Endothelial cell of umbilical vein (primary cell): ENCODE measurements at regions not wholly inside any gene's neighbourhood (a gene's known extent, or its start where the extent isn't known, plus 50 kb on each side); places are given as distances from the start of the nearest gene placed in this dataset.

Experiments used
- BruUV-seq: library from RNA; stranded (reverse); fragments of 400-500 nt; replicated peaks from 2 replicates; lab custom pipeline; 2021; lab: Mats Ljungman, UMichigan
- CTCF ChIA-PET: fragments of 300-600, 350-600 bp; sonication (Branson Sonifier 250); formaldehyde crosslinking; loops from one replicate; lab custom pipeline; 2021; ENCODE audit warnings: antibody characterized with exemption, inconsistent platforms; lab: Charles Lee
- POLR2A ChIA-PET: fragments of 300-600, 350-600 bp; sonication (Branson Sonifier 250); formaldehyde crosslinking; loops from one replicate; lab custom pipeline; 2021; ENCODE audit warnings: antibody characterized with exemption, inconsistent platforms; lab: Charles Lee
- DNase-seq: peaks from one replicate; pipeline ENCODE4 v3.0.0-alpha.2; 2011; ENCODE audit warnings: low read depth, low spot score
- FAIRE-seq: peaks from 2 replicates; lab custom pipeline; 2011; peaks lifted over from hg19 to GRCh38; lab: Jason Lieb, UNC
- H2AFZ ChIP-seq: 2 replicates; pipeline ENCODE4 v1.6.0; 2012; ENCODE audit warnings: low read depth, low read length, control low read depth, inconsistent platforms
- H3K27ac ChIP-seq: 2 replicates; pipeline ENCODE4 v1.5.1; 2011; ENCODE audit warnings: low read depth, mild to moderate bottlenecking, control low read depth, low read length, moderate library complexity; ENCODE audit not compliant: insufficient read depth
- H3K27me3 ChIP-seq, 2 experiments: 2 replicates each; pipeline versions ENCODE4 v1.6.0 to v1.6.1; 2011; ENCODE audit warnings: low read length in 2 of 2, mixed read lengths in 1 of 2; ENCODE audit not compliant: control insufficient read depth in 2 of 2, insufficient read depth in 2 of 2
- H3K36me3 ChIP-seq, 2 experiments: 2 replicates in 1 of 2; 3 replicates in 1 of 2; pipeline ENCODE4 v1.5.1; 2011; ENCODE audit warnings: low read length in 2 of 2, mild to moderate bottlenecking in 1 of 2, moderate library complexity in 1 of 2; ENCODE audit not compliant: control insufficient read depth in 2 of 2, insufficient read depth in 2 of 2; ENCODE audit errors: extremely low read depth in 1 of 2
- H3K4me1 ChIP-seq: 3 replicates; pipeline ENCODE4 v1.5.1; 2011; ENCODE audit warnings: mild to moderate bottlenecking, low read length; ENCODE audit not compliant: control insufficient read depth, insufficient read depth; ENCODE audit errors: extremely low read depth
- H3K4me2 ChIP-seq: 2 replicates; pipeline ENCODE4 v1.6.1; 2011; ENCODE audit warnings: low read length, control low read depth, mixed read lengths; ENCODE audit not compliant: insufficient read depth
- H3K4me3 ChIP-seq, 3 experiments: fragments of 200-600 bp in 1 of 3; sonication (generic), shearing (Covaris generic) in 1 of 3; replicated peaks in 1 of 3; 2 replicates each; pipeline ENCODE4 v1.5.1; 2011 to 2016; ENCODE audit warnings: control low read depth in 3 of 3, low read length in 3 of 3, mild to moderate bottlenecking in 2 of 3, inconsistent platforms in 1 of 3, low read depth in 1 of 3, moderate library complexity in 1 of 3; ENCODE audit not compliant: insufficient read depth in 1 of 3
- H3K79me2 ChIP-seq: 2 replicates; pipeline ENCODE4 v1.6.0; 2012; ENCODE audit warnings: low read length, inconsistent platforms; ENCODE audit not compliant: control insufficient read depth, insufficient read depth
- H3K9ac ChIP-seq: replicated peaks from 2 replicates; pipeline ENCODE3; 2011; ENCODE audit warnings: low read length, control low read depth; ENCODE audit not compliant: insufficient read depth; ENCODE audit errors: extremely low read depth
- H3K9me1 ChIP-seq: replicated peaks from 3 replicates; pipeline ENCODE4 v1.6.0; 2011; ENCODE audit warnings: mild to moderate bottlenecking, low read length; ENCODE audit not compliant: control insufficient read depth, insufficient read depth; ENCODE audit errors: extremely low read depth
- H3K9me3 ChIP-seq: replicated peaks from 2 replicates; pipeline ENCODE4 v1.5.1; 2012; ENCODE audit warnings: low read length, inconsistent platforms; ENCODE audit not compliant: control insufficient read depth, insufficient read depth
- H4K20me1 ChIP-seq: replicated peaks from 2 replicates; pipeline ENCODE3; 2011; ENCODE audit warnings: mild to moderate bottlenecking, low read length; ENCODE audit not compliant: control insufficient read depth, insufficient read depth; ENCODE audit errors: extremely low read depth
- JUN ChIP-seq: IDR thresholded peaks from 2 replicates; pipeline ENCODE4 v1.6.1; 2011; ENCODE audit warnings: borderline replicate concordance, low read depth; ENCODE audit not compliant: insufficient read length, insufficient read depth
- dilution Hi-C: fragments of 300-500 bp; cut with MboI; formaldehyde crosslinking; loops from one replicate; pipeline ENCODE4 v1.15.0; 2019; ENCODE audit warnings: low sequenced_read_pairs; ENCODE audit not compliant: extremely low pct_ligation_motif_present
- intact Hi-C: fragments of 100-400 bp; cut with micrococcal nuclease; formaldehyde crosslinking; loops from one replicate; pipeline ENCODE4 v1.10.0; 2022
- TF ChIP-seq, protein P1 (sequence below): IDR thresholded peaks from 2 replicates; pipeline ENCODE4 v1.6.1; 2011; ENCODE audit not compliant: insufficient read depth, insufficient read length
- TF ChIP-seq, protein P2 (sequence below), 2 donors: IDR thresholded peaks; 1 replicate in 1 of 2; 2 replicates in 1 of 2; pipeline ENCODE4 v1.5.1; 2011; ENCODE audit warnings: low read length in 2 of 2, mild to moderate bottlenecking in 2 of 2, moderate library complexity in 2 of 2, control low read depth in 1 of 2, inconsistent platforms in 1 of 2, low read depth in 1 of 2; ENCODE audit not compliant: insufficient read depth in 1 of 2; ENCODE audit errors: extremely low read depth in 1 of 2

- BruUV-seq: no TSS peak
- Histone ChIP-seq H3K27me3 (peaks cover 0 to 2% of the 10 kb centered on the region in 2 experiments), H3K4me2 (no peak overlapping the region), H3K9me3 (no peaks in the 10 kb centered on the region), H3K36me3 (no peaks in the 10 kb centered on the region), H3K9ac (no peak overlapping the region), H3K4me3 (no peak overlapping the region), H3K9me1 (no peaks in the 10 kb centered on the region), H3K4me1 (no peaks in the 10 kb centered on the region), H3K79me2 (no peaks in the 10 kb centered on the region), H3K27ac (no peak overlapping the region), H4K20me1 (no peaks in the 10 kb centered on the region), H2AFZ (no peak overlapping the region)
- TF ChIP-seq, protein P1, sequence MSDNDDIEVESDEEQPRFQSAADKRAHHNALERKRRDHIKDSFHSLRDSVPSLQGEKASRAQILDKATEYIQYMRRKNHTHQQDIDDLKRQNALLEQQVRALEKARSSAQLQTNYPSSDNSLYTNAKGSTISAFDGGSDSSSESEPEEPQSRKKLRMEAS: no peak
- no peak for TF ChIP-seq JUN
- TF ChIP-seq, protein P2, sequence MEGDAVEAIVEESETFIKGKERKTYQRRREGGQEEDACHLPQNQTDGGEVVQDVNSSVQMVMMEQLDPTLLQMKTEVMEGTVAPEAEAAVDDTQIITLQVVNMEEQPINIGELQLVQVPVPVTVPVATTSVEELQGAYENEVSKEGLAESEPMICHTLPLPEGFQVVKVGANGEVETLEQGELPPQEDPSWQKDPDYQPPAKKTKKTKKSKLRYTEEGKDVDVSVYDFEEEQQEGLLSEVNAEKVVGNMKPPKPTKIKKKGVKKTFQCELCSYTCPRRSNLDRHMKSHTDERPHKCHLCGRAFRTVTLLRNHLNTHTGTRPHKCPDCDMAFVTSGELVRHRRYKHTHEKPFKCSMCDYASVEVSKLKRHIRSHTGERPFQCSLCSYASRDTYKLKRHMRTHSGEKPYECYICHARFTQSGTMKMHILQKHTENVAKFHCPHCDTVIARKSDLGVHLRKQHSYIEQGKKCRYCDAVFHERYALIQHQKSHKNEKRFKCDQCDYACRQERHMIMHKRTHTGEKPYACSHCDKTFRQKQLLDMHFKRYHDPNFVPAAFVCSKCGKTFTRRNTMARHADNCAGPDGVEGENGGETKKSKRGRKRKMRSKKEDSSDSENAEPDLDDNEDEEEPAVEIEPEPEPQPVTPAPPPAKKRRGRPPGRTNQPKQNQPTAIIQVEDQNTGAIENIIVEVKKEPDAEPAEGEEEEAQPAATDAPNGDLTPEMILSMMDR (IDR thresholded peaks at IDR 0.05; ENCODE audit: extremely low read depth in 1 of 2, insufficient read depth in 1 of 2, low read depth in 1 of 2, low read length in 2 of 2): no peak
- intact Hi-C loops: no loop called here
- ChIA-PET POLR2A (no interaction called here), CTCF (no interaction called here)
- DNase-seq (no peak), FAIRE-seq (no peak)
- dilution Hi-C loops: no loop called here
Measured at GRCh38 chr9:32918628-32919027, 82.8 kb downstream of the APTX start.
